ACHN (cell line): ENCODE measurements at regions not wholly inside any gene's neighbourhood (a gene's known extent, or its start where the extent isn't known, plus 50 kb on each side); places are given as distances from the start of the nearest gene placed in this dataset.

Source experiments
- DNase-seq: peaks from one replicate; pipeline ENCODE4 v3.0.0-alpha.2; 2015
- in situ Hi-C: cut with HindIII; loops from 2 replicates; pipeline ENCODE4 v1.10.0; 2017; ENCODE audit warnings: low sequenced_read_pairs, low pct_ligation_motif_present, low pct_unique_long_range_greater_than_20kb

GRCh38 chr12:87758271-87758670 is 270.9 kb downstream of the C12orf50 start:
- in situ Hi-C loops: no loop called here
- no peak for DNase-seq

- in situ Hi-C loops: no loop called here
These were observed 272.5 kb downstream of the C12orf50 start for GRCh38 chr12:87756721-87757120.

GRCh38 chr12:87756111-87756510 is 273.1 kb downstream of the C12orf50 start:
- in situ Hi-C loops: no loop called here
- DNase-seq: no peak

More at GRCh38 chr12:87756721-87757120, 272.5 kb downstream of the C12orf50 start:
- DNase-seq: no peak

- in situ Hi-C loops: no loop called here
- DNase-seq: no peak
These were observed 300.1 kb downstream of the C12orf50 start for GRCh38 chr12:87728931-87729593.

GRCh38 chr12:87720967-87721366 is 308.2 kb downstream of the C12orf50 start:
- DNase-seq: no peak
- in situ Hi-C loops: no loop called here

GRCh38 chr12:87704374-87704773 is 324.8 kb downstream of the C12orf50 start:
- no peak for DNase-seq
- in situ Hi-C loops: no loop called here

GRCh38 chr12:87690236-87690810 is 338.9 kb downstream of the C12orf50 start:
- in situ Hi-C loops: no loop called here

GRCh38 chr12:87689196-87689595 is 340.0 kb downstream of the C12orf50 start:
- in situ Hi-C loops: no loop called here

More at GRCh38 chr12:87690236-87690810, 338.9 kb downstream of the C12orf50 start:
- DNase-seq: no peak

GRCh38 chr12:87687362-87687761 is 341.8 kb downstream of the C12orf50 start:
- DNase-seq: peak; percentile 82
- in situ Hi-C loops: no loop called here

More at GRCh38 chr12:87689196-87689595, 340.0 kb downstream of the C12orf50 start:
- DNase-seq: no peak

GRCh38 chr12:87685696-87686095 is 343.5 kb downstream of the C12orf50 start:
- DNase-seq: no peak
- in situ Hi-C loops: no loop called here

GRCh38 chr12:87679251-87679650 is 349.9 kb downstream of the C12orf50 start:
- DNase-seq: no peak
- in situ Hi-C loops: no loop called here

GRCh38 chr12:87678453-87678852 is 350.7 kb downstream of the C12orf50 start:
- no peak for DNase-seq
- in situ Hi-C loops: no loop called here

GRCh38 chr12:87676731-87677130 is 352.5 kb downstream of the C12orf50 start:
- DNase-seq: no peak
- in situ Hi-C loops: no loop called here

GRCh38 chr12:87671757-87672156 is 357.4 kb downstream of the C12orf50 start:
- DNase-seq: no peak
- in situ Hi-C loops: no loop called here

- no peak for DNase-seq
These were observed 358.8 kb downstream of the C12orf50 start for GRCh38 chr12:87670448-87670847.

GRCh38 chr12:87667378-87667777 is 361.8 kb downstream of the C12orf50 start:
- DNase-seq: peak; percentile 64
- in situ Hi-C loops: no loop called here

More at GRCh38 chr12:87670448-87670847, 358.8 kb downstream of the C12orf50 start:
- in situ Hi-C loops: no loop called here

GRCh38 chr12:87661786-87662377 is 367.3 kb downstream of the C12orf50 start:
- DNase-seq: peak; percentile 40
- in situ Hi-C loops: no loop called here

GRCh38 chr12:87660987-87661774 is 368.0 kb downstream of the C12orf50 start:
- in situ Hi-C loops: no loop called here
- no peak for DNase-seq

- DNase-seq: no peak
- in situ Hi-C loops: no loop called here
These were observed 368.9 kb downstream of the C12orf50 start for GRCh38 chr12:87660291-87660690.
